ENCODE measurements at regions not wholly inside any gene's neighbourhood (a gene's known extent, or its start where the extent isn't known, plus 50 kb on each side); places are given as distances from the start of the nearest gene placed in this dataset.

- TF ChIP-seq TAF1 (IDR thresholded peaks at IDR 0.05; ENCODE audit: borderline replicate concordance, insufficient read depth, low read length) = no peak
- no peak for TF ChIP-seq SIN3A (IDR thresholded peaks at IDR 0.05; ENCODE audit: borderline replicate concordance, insufficient read depth, low read length)
- no peak for TF ChIP-seq POLR2AphosphoS5 (IDR thresholded peaks at IDR 0.05; ENCODE audit: low read depth, low read length)
These were observed 491.6 kb upstream of the CDH4 start for GRCh38 chr20:60760256-60761000.

Measured in PFSK-1 (cell line).